ENCODE measurements at regions not wholly inside any gene's neighbourhood (a gene's known extent, or its start where the extent isn't known, plus 50 kb on each side); places are given as distances from the start of the nearest gene placed in this dataset.

- H3K4me3 ChIP-seq (ENCODE audit: low read depth, low read length): no peak overlapping the region
- no peak for TF ChIP-seq CTCF (IDR thresholded peaks at IDR 0.05; ENCODE audit: insufficient read depth, low read length, poor library complexity, severe bottlenecking)
- H3K36me3 ChIP-seq (ENCODE audit: control insufficient read depth, insufficient read depth, low read length): no peaks in the 10 kb centered on the region
- H3K27me3 ChIP-seq (ENCODE audit: control insufficient read depth, insufficient read depth, low read length): peaks cover 31% of the 10 kb centered on the region
- DNase-seq (ENCODE audit: low read depth): no peak
These were observed 93.6 kb upstream of the PITX1 start for GRCh38 chr5:135127439-135128240.

- peaks cover 35% of the 10 kb centered on the region for H3K27me3 ChIP-seq (ENCODE audit: control insufficient read depth, insufficient read depth, low read length)
- DNase-seq (ENCODE audit: low read depth): peak; percentile 31
- TF ChIP-seq CTCF (IDR thresholded peaks at IDR 0.05; ENCODE audit: insufficient read depth, low read length, poor library complexity, severe bottlenecking): no peak
- no peaks in the 10 kb centered on the region for H3K36me3 ChIP-seq (ENCODE audit: control insufficient read depth, insufficient read depth, low read length)
- no peak overlapping the region for H3K4me3 ChIP-seq (ENCODE audit: low read depth, low read length)
These were observed 92.8 kb upstream of the PITX1 start for GRCh38 chr5:135126688-135127438.

DNA sequence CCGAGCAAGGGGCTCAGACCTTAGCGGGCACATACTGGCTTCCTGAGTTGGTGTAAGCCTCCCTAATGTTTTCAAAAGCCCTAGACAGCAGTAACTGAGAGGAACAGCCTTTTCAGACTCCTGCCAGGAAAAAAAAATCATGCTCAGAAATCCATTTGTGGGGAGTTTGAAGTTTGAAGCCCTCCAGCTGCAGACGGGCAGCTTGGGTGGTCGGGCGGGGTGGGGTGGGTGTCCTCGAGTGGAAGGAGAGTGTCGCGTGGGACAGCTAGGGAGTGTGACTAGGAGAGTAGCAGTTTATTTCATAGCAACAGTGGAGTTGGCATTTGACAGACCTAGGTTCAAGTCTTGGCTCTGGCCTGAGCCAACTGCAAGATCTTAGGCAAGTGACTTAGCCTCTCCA is 90.7 kb upstream of the PITX1 start:
- H3K4me3 ChIP-seq (ENCODE audit: low read depth, low read length): no peak overlapping the region
- peaks cover 28% of the 10 kb centered on the region for H3K27me3 ChIP-seq (ENCODE audit: control insufficient read depth, insufficient read depth, low read length)
- no peak for DNase-seq (ENCODE audit: low read depth)
- TF ChIP-seq CTCF (IDR thresholded peaks at IDR 0.05; ENCODE audit: insufficient read depth, low read length, poor library complexity, severe bottlenecking): no peak
- H3K36me3 ChIP-seq (ENCODE audit: control insufficient read depth, insufficient read depth, low read length): no peaks in the 10 kb centered on the region

DNA sequence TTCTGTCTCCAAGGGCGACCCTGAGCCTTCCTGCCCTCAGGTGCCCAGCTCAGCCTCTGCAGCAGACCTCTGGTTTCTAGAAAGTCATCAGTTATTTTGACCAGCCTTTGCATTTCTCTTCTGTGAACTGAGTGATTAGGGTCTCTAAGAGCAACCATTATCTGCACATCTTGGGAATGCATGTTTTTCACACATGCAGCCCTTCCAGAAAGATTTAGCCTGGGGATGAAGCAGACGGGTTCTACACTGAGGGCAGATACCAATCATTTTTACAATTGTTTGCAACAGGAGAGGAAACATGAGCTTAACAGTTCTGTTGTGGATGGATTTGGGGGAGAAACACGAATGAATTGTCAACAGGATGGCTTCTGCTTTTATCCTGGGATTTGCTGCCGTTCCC is 90.1 kb upstream of the PITX1 start:
- Histone ChIP-seq H3K27me3 (ENCODE audit: control insufficient read depth, insufficient read depth, low read length) (peaks cover 23% of the 10 kb centered on the region), H3K36me3 (ENCODE audit: control insufficient read depth, insufficient read depth, low read length) (no peaks in the 10 kb centered on the region), H3K4me3 (ENCODE audit: low read depth, low read length) (no peak overlapping the region)
- no peak for TF ChIP-seq CTCF (IDR thresholded peaks at IDR 0.05; ENCODE audit: insufficient read depth, low read length, poor library complexity, severe bottlenecking)
- DNase-seq (ENCODE audit: low read depth): no peak

- Histone ChIP-seq H3K36me3 (ENCODE audit: control insufficient read depth, insufficient read depth, low read length) (no peaks in the 10 kb centered on the region), H3K4me3 (ENCODE audit: low read depth, low read length) (no peak overlapping the region), H3K27me3 (ENCODE audit: control insufficient read depth, insufficient read depth, low read length) (peaks cover 26% of the 10 kb centered on the region)
- TF ChIP-seq CTCF (IDR thresholded peaks at IDR 0.05; ENCODE audit: insufficient read depth, low read length, poor library complexity, severe bottlenecking): no peak
- DNase-seq (ENCODE audit: low read depth): no peak
These were observed 88.8 kb upstream of the PITX1 start for GRCh38 chr5:135122797-135123196.
